Choroid plexus epithelial cell (primary cell): ENCODE measurements at regions not wholly inside any gene's neighbourhood (a gene's known extent, or its start where the extent isn't known, plus 50 kb on each side); places are given as distances from the start of the nearest gene placed in this dataset.

Experiments
- DNase-seq: peaks from one replicate; pipeline ENCODE4 v3.0.0-alpha.2; 2010; ENCODE audit warnings: low read depth
- H3K4me3 ChIP-seq: 2 replicates; pipeline ENCODE4 v1.5.1; 2011; ENCODE audit warnings: low read depth, mild to moderate bottlenecking, control low read depth, low read length, moderate library complexity
- TF ChIP-seq, protein P1 (sequence below): conservative IDR thresholded peaks from 2 replicates; pipeline ENCODE4 v1.5.1; 2011; ENCODE audit warnings: low read depth, mild to moderate bottlenecking, control low read depth, inconsistent platforms, low read length, moderate library complexity

DNA sequence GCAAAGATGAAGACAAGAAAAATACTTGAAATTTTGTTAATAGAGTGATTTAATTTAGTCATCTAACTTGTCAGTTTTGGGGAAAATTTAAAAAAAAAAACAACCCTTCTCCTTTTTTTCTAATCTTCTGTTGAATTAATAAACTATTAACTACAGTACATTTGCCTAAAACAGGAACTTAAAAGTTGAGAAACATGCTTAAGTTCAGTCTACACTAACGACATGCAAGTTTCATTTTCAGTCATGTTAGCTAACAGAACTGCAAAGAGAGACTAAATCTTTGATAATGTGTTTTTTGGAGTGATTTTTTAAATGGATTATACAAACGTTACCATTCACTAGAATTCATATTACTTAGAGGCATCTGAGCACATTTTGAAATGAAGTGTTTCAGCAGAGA lies 71.9 kb upstream of the MBNL1 start:
- no peak overlapping the region for H3K4me3 ChIP-seq
- TF ChIP-seq, protein P1, sequence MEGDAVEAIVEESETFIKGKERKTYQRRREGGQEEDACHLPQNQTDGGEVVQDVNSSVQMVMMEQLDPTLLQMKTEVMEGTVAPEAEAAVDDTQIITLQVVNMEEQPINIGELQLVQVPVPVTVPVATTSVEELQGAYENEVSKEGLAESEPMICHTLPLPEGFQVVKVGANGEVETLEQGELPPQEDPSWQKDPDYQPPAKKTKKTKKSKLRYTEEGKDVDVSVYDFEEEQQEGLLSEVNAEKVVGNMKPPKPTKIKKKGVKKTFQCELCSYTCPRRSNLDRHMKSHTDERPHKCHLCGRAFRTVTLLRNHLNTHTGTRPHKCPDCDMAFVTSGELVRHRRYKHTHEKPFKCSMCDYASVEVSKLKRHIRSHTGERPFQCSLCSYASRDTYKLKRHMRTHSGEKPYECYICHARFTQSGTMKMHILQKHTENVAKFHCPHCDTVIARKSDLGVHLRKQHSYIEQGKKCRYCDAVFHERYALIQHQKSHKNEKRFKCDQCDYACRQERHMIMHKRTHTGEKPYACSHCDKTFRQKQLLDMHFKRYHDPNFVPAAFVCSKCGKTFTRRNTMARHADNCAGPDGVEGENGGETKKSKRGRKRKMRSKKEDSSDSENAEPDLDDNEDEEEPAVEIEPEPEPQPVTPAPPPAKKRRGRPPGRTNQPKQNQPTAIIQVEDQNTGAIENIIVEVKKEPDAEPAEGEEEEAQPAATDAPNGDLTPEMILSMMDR = no peak
- no peak for DNase-seq

DNA sequence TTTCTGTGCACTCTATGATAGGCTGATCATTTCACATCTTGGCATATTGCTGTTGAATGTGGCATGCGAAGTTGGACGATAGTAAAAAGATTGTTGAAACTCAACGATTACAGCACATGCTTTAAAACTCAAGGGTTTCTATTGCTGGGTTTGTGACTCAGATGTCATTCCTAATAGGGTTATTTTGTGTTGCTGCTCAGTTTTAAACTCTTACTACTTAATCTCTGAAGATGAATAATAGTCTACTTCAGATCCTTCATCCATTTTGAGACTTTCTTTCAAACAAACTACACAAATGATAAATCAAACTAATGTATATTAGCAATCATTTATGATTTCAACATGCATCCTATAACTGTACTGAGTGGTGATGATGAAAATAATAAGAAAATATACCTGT lies 71.3 kb upstream of the MBNL1 start:
- TF ChIP-seq, protein P1 = no peak
- H3K4me3 ChIP-seq = no peak overlapping the region
- no peak for DNase-seq

DNA sequence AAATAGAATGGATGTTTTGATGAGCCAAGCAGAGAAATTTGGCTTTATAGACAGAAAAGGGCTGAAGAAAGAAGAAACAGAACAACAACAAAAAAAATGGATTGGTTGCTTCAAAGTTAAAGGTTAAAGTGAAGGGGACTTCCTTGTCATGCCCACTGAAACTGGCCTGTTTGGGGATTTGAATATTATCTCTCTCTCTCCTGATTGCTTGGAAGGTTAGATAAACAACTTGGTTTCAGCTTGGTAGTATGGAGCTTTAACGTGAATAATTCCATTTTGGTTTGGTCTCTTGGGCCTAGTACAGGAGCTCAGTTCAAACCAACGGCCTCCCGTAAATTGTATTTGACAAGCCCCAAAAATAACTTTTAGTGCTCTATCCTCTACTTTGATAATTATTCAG lies 70.8 kb upstream of the MBNL1 start:
- TF ChIP-seq, protein P1 = no peak
- DNase-seq = no peak
- H3K4me3 ChIP-seq = no peak overlapping the region

DNA sequence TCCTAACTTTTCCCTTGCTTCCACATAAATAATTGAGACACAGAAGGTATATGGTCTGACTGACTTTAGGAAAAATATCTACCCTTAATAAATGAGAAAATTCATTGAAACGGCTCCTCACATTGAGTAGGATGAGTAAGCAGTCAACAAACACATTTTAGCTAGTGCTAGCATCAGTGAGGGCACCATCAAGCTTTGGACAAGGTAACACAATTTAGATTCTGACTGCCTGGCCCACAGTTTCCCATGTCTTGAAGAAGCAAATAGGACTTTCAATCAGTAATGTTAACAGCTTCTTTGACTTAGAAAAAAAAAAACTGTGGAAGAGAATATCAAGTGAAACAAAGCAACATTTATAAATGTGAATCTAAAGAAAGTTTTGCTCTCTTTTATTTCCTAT lies 70.1 kb upstream of the MBNL1 start:
- no peak overlapping the region for H3K4me3 ChIP-seq
- TF ChIP-seq, protein P1 = no peak
- no peak for DNase-seq

DNA sequence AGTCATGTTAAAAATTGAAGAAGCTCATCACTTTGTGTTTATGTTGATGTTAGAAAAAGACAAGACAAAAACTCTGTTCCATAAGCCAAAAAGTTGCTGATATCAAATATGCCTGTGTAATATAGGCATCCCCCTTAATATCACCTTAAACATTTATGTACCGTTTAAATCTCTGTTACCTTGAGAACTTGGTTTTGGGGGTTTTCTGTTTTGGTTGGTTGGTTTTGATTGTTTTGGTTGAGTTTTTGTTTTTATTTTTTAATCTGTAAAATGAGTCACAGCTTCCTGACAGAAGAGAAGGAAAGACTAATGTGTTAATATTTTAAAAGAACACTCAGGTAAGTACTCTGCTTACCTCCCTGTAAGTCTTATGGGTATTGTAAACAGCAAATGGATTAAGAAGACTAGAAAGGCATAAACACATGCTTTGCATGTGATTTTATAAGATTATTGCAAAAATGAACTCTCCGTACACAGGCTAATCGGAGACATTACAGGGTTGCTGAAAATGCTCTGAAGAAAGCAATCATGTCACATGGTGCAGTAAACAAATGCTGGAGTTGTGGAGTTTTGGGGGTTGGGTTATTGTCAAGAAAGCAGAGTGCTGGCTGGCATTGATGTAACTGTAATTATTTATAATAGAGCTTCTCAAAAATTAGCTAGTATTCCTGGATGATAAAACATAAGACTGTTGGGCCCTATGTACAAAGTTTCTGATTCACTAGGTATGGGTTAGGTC lies 69.5 kb upstream of the MBNL1 start:
- TF ChIP-seq, protein P1 = no peak
- no peak overlapping the region for H3K4me3 ChIP-seq
- no peak for DNase-seq

DNA sequence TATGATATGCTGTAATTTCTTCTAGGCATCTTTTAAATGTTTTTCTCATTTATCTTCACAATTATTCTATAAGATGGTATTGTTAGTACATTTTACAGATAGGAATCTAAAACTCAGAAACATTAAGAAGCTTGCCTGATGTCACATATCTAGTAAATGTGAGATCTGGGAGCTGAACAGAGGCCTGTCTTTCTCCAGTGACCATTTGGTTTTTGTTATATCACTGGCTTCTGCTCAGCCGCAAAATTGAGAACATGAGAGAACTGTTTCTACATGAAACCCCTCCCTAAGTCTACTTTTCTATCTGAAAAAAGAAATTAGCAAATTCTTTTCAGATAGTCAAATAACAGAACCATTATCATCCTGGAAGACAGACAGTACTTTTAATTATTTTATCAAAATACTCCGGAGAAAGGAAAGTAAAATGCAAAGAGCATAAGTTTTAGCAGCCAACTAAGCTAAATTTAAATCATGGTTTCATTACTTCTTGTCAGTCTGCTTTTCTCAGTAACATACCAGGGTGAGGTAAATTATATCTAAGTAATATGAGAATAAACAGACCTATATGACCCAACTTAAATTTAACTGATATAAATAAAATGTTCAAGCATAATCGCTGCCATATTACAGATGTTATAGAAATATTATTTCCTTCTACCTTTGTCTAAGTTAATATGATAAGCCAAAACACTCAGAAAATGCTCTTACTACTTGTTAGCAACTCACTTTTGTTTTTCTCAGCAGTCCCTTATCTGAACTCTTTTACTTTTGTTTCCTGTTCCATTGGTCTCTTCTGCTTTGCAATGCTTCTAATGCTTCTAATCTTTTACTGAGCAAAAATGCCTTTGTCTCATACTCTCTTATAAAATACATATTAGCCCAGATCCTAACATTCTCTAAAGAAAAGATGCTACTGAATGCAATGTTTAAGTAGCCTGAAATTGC lies 68.0 kb upstream of the MBNL1 start:
- TF ChIP-seq, protein P1 = no peak
- peak; percentile 29 for DNase-seq
- no peak overlapping the region for H3K4me3 ChIP-seq
